SK-N-SH (cell line): ENCODE measurements at regions not wholly inside any gene's neighbourhood (a gene's known extent, or its start where the extent isn't known, plus 50 kb on each side); places are given as distances from the start of the nearest gene placed in this dataset.

Experiments
- CTCF ChIA-PET: fragments of 300-600, 350-600 bp; formaldehyde crosslinking; extraction: SDS; loops from one replicate; lab custom pipeline; 2021; lab: Yijun Ruan, JAX
- POLR2A ChIA-PET: fragments of 350-600 bp; sonication (Branson Sonifier 250); formaldehyde crosslinking; extraction: SDS; loops from one replicate; lab custom pipeline; 2020; ENCODE audit warnings: antibody characterized with exemption, inconsistent platforms; lab: Yijun Ruan, JAX
- DNase-seq: peaks from one replicate; pipeline ENCODE4 v3.0.0; 2012
- H2AFZ ChIP-seq: fragments of 200-600 bp; sonication (generic); 2 replicates; pipeline ENCODE4 v1.8.1; 2016; ENCODE audit warnings: antibody characterized with exemption, mild to moderate bottlenecking, low read depth
- H3F3A ChIP-seq: fragments of 200-600 bp; sonication (generic); replicated peaks from 2 replicates; pipeline ENCODE3; 2016; ENCODE audit warnings: antibody characterized with exemption, mild to moderate bottlenecking; ENCODE audit not compliant: insufficient read depth
- H3K27ac ChIP-seq, 2 experiments: fragments of 200-500 bp in 1 of 2; fragments of 200-600 bp in 1 of 2; sonication (Bioruptor generic) in 1 of 2; sonication (generic), shearing (Covaris generic) in 1 of 2; 2 replicates each; pipeline versions ENCODE4 v1.5.1 to v1.6.1; 2014 to 2016; ENCODE audit warnings: low read depth in 2 of 2, inconsistent platforms in 1 of 2, low read length in 1 of 2, mild to moderate bottlenecking in 1 of 2, mixed read lengths in 1 of 2
- H3K27me3 ChIP-seq: fragments of 200-600 bp; sonication (generic), shearing (Covaris generic); 2 replicates; pipeline ENCODE4 v1.6.1; 2016; ENCODE audit warnings: mixed run types; ENCODE audit not compliant: insufficient read depth
- H3K36me3 ChIP-seq, 2 experiments: fragments of 200-500 bp in 1 of 2; fragments of 200-600 bp in 1 of 2; sonication (Bioruptor generic) in 1 of 2; sonication (generic) in 1 of 2; replicated peaks in 1 of 2; 2 replicates each; pipeline versions ENCODE3 to v1.5.1; 2014 to 2016; ENCODE audit warnings: low read length in 1 of 2, mild to moderate bottlenecking in 1 of 2; ENCODE audit not compliant: insufficient read depth in 2 of 2, control insufficient read depth in 1 of 2
- H3K4me1 ChIP-seq, 2 experiments: fragments of 200-500 bp in 1 of 2; fragments of 200-600 bp in 1 of 2; sonication (Bioruptor generic) in 1 of 2; sonication (generic), shearing (Covaris generic) in 1 of 2; 2 replicates each; pipeline versions ENCODE4 v1.5.1 to v1.6.1; 2014 to 2016; ENCODE audit warnings: low read depth in 1 of 2, low read length in 1 of 2, mixed run types in 1 of 2; ENCODE audit not compliant: insufficient read depth in 2 of 2, control insufficient read depth in 1 of 2
- H3K4me2 ChIP-seq: fragments of 200-600 bp; sonication (generic), shearing (Covaris generic); 2 replicates; pipeline ENCODE4 v1.6.1; 2017; ENCODE audit warnings: mixed run types
- H3K4me3 ChIP-seq, 2 experiments: fragments of 200-500 bp in 1 of 2; fragments of 200-600 bp in 1 of 2; sonication (Bioruptor generic) in 1 of 2; sonication (generic), shearing (Covaris generic) in 1 of 2; 2 replicates each; pipeline versions ENCODE4 v1.5.1 to v1.8.1; 2014 to 2016; ENCODE audit warnings: low read depth in 2 of 2, inconsistent platforms in 1 of 2, low read length in 1 of 2, mild to moderate bottlenecking in 1 of 2, mixed read lengths in 1 of 2, moderate library complexity in 1 of 2
- H3K79me2 ChIP-seq: fragments of 200-600 bp; sonication (generic); 2 replicates; pipeline ENCODE4 v1.8.1; 2017; ENCODE audit warnings: mild to moderate bottlenecking; ENCODE audit not compliant: insufficient read depth
- H3K9ac ChIP-seq: fragments of 200-600 bp; sonication (generic); 2 replicates; pipeline ENCODE4 v1.6.1; 2017; ENCODE audit warnings: mixed run types
- H3K9me2 ChIP-seq: fragments of 200-600 bp; sonication (generic); 2 replicates; pipeline ENCODE4 v1.6.1; 2017; ENCODE audit warnings: mixed run types
- H3K9me3 ChIP-seq: fragments of 200-600 bp; sonication (generic); 2 replicates; pipeline ENCODE4 v1.6.1; 2017; ENCODE audit warnings: mixed run types, mild to moderate bottlenecking, moderate library complexity
- H4K20me1 ChIP-seq: fragments of 200-600 bp; sonication (generic); 2 replicates; pipeline ENCODE4 v1.6.1; 2017; ENCODE audit warnings: mild to moderate bottlenecking, mixed run types; ENCODE audit not compliant: insufficient read depth
- CHD2 ChIP-seq: fragments of 150-350 bp; IDR thresholded peaks from 2 replicates; pipeline ENCODE4 v1.6.1; 2018; ENCODE audit warnings: low read length; ENCODE audit not compliant: partially characterized antibody
- EP300 ChIP-seq, 2 experiments: IDR thresholded peaks; 2 replicates each; pipeline versions ENCODE4 v1.4.0 to v1.6.1; 2012; ENCODE audit warnings: borderline replicate concordance in 1 of 2, low read depth in 1 of 2, low read length in 1 of 2
- EZH2phosphoT487 ChIP-seq: fragments of 200-600 bp; sonication (generic); IDR thresholded peaks from 2 replicates; pipeline ENCODE4 v1.6.1; 2017; ENCODE audit warnings: low read depth, mixed run types, mild to moderate bottlenecking, antibody characterized with exemption, moderate library complexity, borderline replicate concordance
- GABPA ChIP-seq: IDR thresholded peaks from 2 replicates; pipeline ENCODE4 v1.4.0; 2012; ENCODE audit warnings: low read depth, mild to moderate bottlenecking
- MAX ChIP-seq: IDR thresholded peaks from 2 replicates; pipeline ENCODE4 v1.4.0; 2012; ENCODE audit warnings: low read depth
- MEF2A ChIP-seq: IDR thresholded peaks from 2 replicates; pipeline ENCODE4 v1.4.0; 2012; ENCODE audit warnings: low read depth, borderline replicate concordance
- MXI1 ChIP-seq: IDR thresholded peaks from 2 replicates; pipeline ENCODE4 v1.6.1; 2012; ENCODE audit warnings: mild to moderate bottlenecking, low read depth, low read length, improper control_type of control experiment
- NFIC ChIP-seq: IDR thresholded peaks from 2 replicates; pipeline ENCODE4 v1.4.0; 2012; ENCODE audit warnings: borderline replicate concordance
- POLR2AphosphoS5 ChIP-seq: IDR thresholded peaks from 2 replicates; pipeline ENCODE4 v1.6.1; 2012; ENCODE audit warnings: low read depth, low read length
- REST ChIP-seq: IDR thresholded peaks from 2 replicates; pipeline ENCODE4 v1.6.1; 2012; ENCODE audit warnings: mild to moderate bottlenecking, low read depth, low read length, moderate library complexity
- SMC3 ChIP-seq: IDR thresholded peaks from 2 replicates; pipeline ENCODE4 v1.6.1; 2012; ENCODE audit warnings: low read depth, low read length, improper control_type of control experiment
- TEAD4 ChIP-seq: IDR thresholded peaks from 2 replicates; pipeline ENCODE4 v1.4.0; 2012; ENCODE audit warnings: mild to moderate bottlenecking, borderline replicate concordance; ENCODE audit not compliant: insufficient read depth
- ZBTB33 ChIP-seq: IDR thresholded peaks from 2 replicates; pipeline ENCODE4 v1.4.0; 2012; ENCODE audit warnings: low read depth, borderline replicate concordance
- WGBS: methylation state at CpG from one replicate; pipeline ENCODE4 v1.1.6; 2017; ENCODE audit warnings: low lambda C conversion rate; 5-methylcytosine and 5-hydroxymethylcytosine counted together

GRCh38 chr9:78606001-78606379 lies 309.1 kb downstream of the PSAT1 start:
- H3K4me2 ChIP-seq: no peak overlapping the region

GRCh38 chr9:78607853-78608252 lies 310.9 kb downstream of the PSAT1 start:
- Histone ChIP-seq H3K9ac (no peak overlapping the region), H3K4me1 (peaks cover 5 to 14% of the 10 kb centered on the region in 2 experiments; a peak in 3 of 4 replicates), H3K27me3 (no peaks in the 10 kb centered on the region), H3F3A (peaks cover 12% of the 10 kb centered on the region), H4K20me1 (no peaks in the 10 kb centered on the region), H3K4me2 (no peak overlapping the region), H3K9me2 (no peaks in the 10 kb centered on the region), H3K79me2 (no peaks in the 10 kb centered on the region), H2AFZ (no peak overlapping the region), H3K27ac (no peak overlapping the region), H3K36me3 (no peaks in the 10 kb centered on the region), H3K4me3 (no peak overlapping the region), H3K9me3 (no peaks in the 10 kb centered on the region)
- no peak for DNase-seq
- TF ChIP-seq CHD2 (no peak), REST (no peak), ZBTB33 (no peak), EP300 (IDR thresholded peaks at IDR 0.05; ENCODE audit: borderline replicate concordance in 1 of 2, low read depth in 1 of 2, low read length in 1 of 2) (no peak), MAX (no peak), POLR2AphosphoS5 (no peak)
- 78% methylated on average over 5 of the region's 5 CpGs for WGBS
- POLR2A ChIA-PET: no interaction called here
- CTCF ChIA-PET: interaction anchor here (1.4 to 7.9 kb wide), 2 partner anchors 14 to 169 kb away, joined by 3 to 38 read pairs; no protein-coding TSS in a partner anchor

More at GRCh38 chr9:78606001-78606379, 309.1 kb downstream of the PSAT1 start:
- H3K9me3 ChIP-seq: no peaks in the 10 kb centered on the region
- no peak overlapping the region for H3K4me3 ChIP-seq
- no peak overlapping the region for H2AFZ ChIP-seq
- H3K36me3 ChIP-seq: no peaks in the 10 kb centered on the region
- DNase-seq: no peak
- no peaks in the 10 kb centered on the region for H4K20me1 ChIP-seq
- H3K79me2 ChIP-seq: no peaks in the 10 kb centered on the region
- no peak overlapping the region for H3K9ac ChIP-seq
- H3F3A ChIP-seq: peaks cover 4% of the 10 kb centered on the region
- H3K27me3 ChIP-seq: no peaks in the 10 kb centered on the region
- TF ChIP-seq NFIC (no peak), ZBTB33 (no peak), EP300 (IDR thresholded peaks at IDR 0.05; ENCODE audit: borderline replicate concordance in 1 of 2, low read depth in 1 of 2, low read length in 1 of 2) (no peak), MEF2A (no peak), EZH2phosphoT487 (no peak), GABPA (no peak), MXI1 (no peak), TEAD4 (no peak), SMC3 (no peak)
- no peaks in the 10 kb centered on the region for H3K9me2 ChIP-seq
- peak overlapping the region in 1 of 2 experiments; percentile 67; a peak in 1 of 4 replicates for H3K27ac ChIP-seq
- ChIA-PET POLR2A (interaction anchor here (0.6 kb wide), 1 partner anchor 232 kb away, joined by 3 read pairs; no protein-coding TSS in a partner anchor), CTCF (interaction anchor here (7.9 kb wide), 1 partner anchor 167 kb away, joined by 38 read pairs; no protein-coding TSS in a partner anchor)
- peaks cover 0 to 14% of the 10 kb centered on the region in 2 experiments; a peak in 3 of 4 replicates for H3K4me1 ChIP-seq
- 96% methylated on average over 5 of the region's 5 CpGs for WGBS
